Left ventricle myocardium inferior (tissue), 1 donor: ENCODE measurements at regions not wholly inside any gene's neighbourhood (a gene's known extent, or its start where the extent isn't known, plus 50 kb on each side); places are given as distances from the start of the nearest gene placed in this dataset.

Source experiments
- DNase-seq: peaks from one replicate; pipeline ENCODE4 v3.0.0-alpha.2; 2020
- H3K27ac ChIP-seq: fragments of 200-600 bp; replicated peaks from 2 replicates; pipeline ENCODE4 v1.8.0; 2021
- H3K27me3 ChIP-seq: fragments of 200-600 bp; 2 replicates; pipeline ENCODE4 v1.8.0; 2021; ENCODE audit warnings: low read depth
- H3K36me3 ChIP-seq: fragments of 200-600 bp; 2 replicates; pipeline ENCODE4 v1.8.0; 2021
- H3K4me1 ChIP-seq: fragments of 200-600 bp; 2 replicates; pipeline ENCODE4 v1.8.0; 2021
- H3K4me3 ChIP-seq: fragments of 200-600 bp; 2 replicates; pipeline ENCODE4 v1.8.0; 2021; ENCODE audit warnings: mild to moderate bottlenecking, moderate library complexity
- H3K9me3 ChIP-seq: fragments of 200-600 bp; replicated peaks from 2 replicates; pipeline ENCODE4 v1.8.0; 2021
- CTCF ChIP-seq: fragments of 200-600 bp; IDR thresholded peaks from 2 replicates; pipeline ENCODE4 v1.8.0; 2021; ENCODE audit warnings: antibody characterized with exemption, mild to moderate bottlenecking, borderline replicate concordance
- intact Hi-C: fragments of 100-400 bp; cut with micrococcal nuclease; formaldehyde crosslinking; loops from one replicate; pipeline ENCODE4 v1.11.0; 2022
- donor health status: DM: no; HTN: yes; CAD: no; lungs with severe emphysema.

- Histone ChIP-seq H3K4me3 (no peak overlapping the region), H3K27ac (no peak overlapping the region), H3K27me3 (no peaks in the 10 kb centered on the region), H3K9me3 (no peaks in the 10 kb centered on the region), H3K36me3 (no peaks in the 10 kb centered on the region), H3K4me1 (no peaks in the 10 kb centered on the region)
- TF ChIP-seq CTCF = no peak
- intact Hi-C loops = no loop called here
- DNase-seq = no peak
Measured at GRCh38 chr3:68211637-68212036, 557.2 kb upstream of the SUCLG2 start.

GRCh38 chr3:68210635-68211034 is 556.2 kb upstream of the SUCLG2 start:
- intact Hi-C loops = no loop called here
- no peak overlapping the region for H3K4me3 ChIP-seq

GRCh38 chr3:68207327-68207726 is 552.9 kb upstream of the SUCLG2 start:
- no peak for TF ChIP-seq CTCF
- intact Hi-C loops = no loop called here
- Histone ChIP-seq H3K9me3 (peaks cover 14% of the 10 kb centered on the region), H3K27me3 (no peaks in the 10 kb centered on the region), H3K4me1 (no peaks in the 10 kb centered on the region), H3K27ac (no peak overlapping the region), H3K36me3 (no peaks in the 10 kb centered on the region), H3K4me3 (no peak overlapping the region)
- DNase-seq = no peak

More at GRCh38 chr3:68210635-68211034, 556.2 kb upstream of the SUCLG2 start:
- TF ChIP-seq CTCF = no peak
- no peak overlapping the region for H3K27ac ChIP-seq
- no peak for DNase-seq
- H3K4me1 ChIP-seq = no peaks in the 10 kb centered on the region
- H3K9me3 ChIP-seq = no peaks in the 10 kb centered on the region
- no peaks in the 10 kb centered on the region for H3K27me3 ChIP-seq
- H3K36me3 ChIP-seq = no peaks in the 10 kb centered on the region

- H3K4me1 ChIP-seq = no peaks in the 10 kb centered on the region
- no peak overlapping the region for H3K4me3 ChIP-seq
- TF ChIP-seq CTCF = no peak
- H3K27ac ChIP-seq = no peak overlapping the region
- H3K27me3 ChIP-seq = no peaks in the 10 kb centered on the region
- DNase-seq = no peak
- H3K36me3 ChIP-seq = no peaks in the 10 kb centered on the region
- intact Hi-C loops = no loop called here
- peaks cover 14% of the 10 kb centered on the region for H3K9me3 ChIP-seq
Measured at GRCh38 chr3:68206524-68207117, 552.2 kb upstream of the SUCLG2 start.

GRCh38 chr3:68186733-68187132 is 532.3 kb upstream of the SUCLG2 start:
- Histone ChIP-seq H3K36me3 (no peaks in the 10 kb centered on the region), H3K27me3 (no peaks in the 10 kb centered on the region), H3K4me3 (no peak overlapping the region), H3K4me1 (no peaks in the 10 kb centered on the region), H3K27ac (no peak overlapping the region), H3K9me3 (peaks cover 5% of the 10 kb centered on the region)
- TF ChIP-seq CTCF = no peak
- intact Hi-C loops = no loop called here
- DNase-seq = no peak

GRCh38 chr3:68176600-68176999 is 522.2 kb upstream of the SUCLG2 start:
- intact Hi-C loops = no loop called here
- no peak for TF ChIP-seq CTCF
- H3K36me3 ChIP-seq = no peaks in the 10 kb centered on the region

More at GRCh38 chr3:68176600-68176999, 522.2 kb upstream of the SUCLG2 start:
- Histone ChIP-seq H3K9me3 (peaks cover 33% of the 10 kb centered on the region), H3K27ac (no peak overlapping the region), H3K4me1 (no peaks in the 10 kb centered on the region), H3K4me3 (no peak overlapping the region), H3K27me3 (no peaks in the 10 kb centered on the region)
- no peak for DNase-seq
